ENCODE measurements at regions not wholly inside any gene's neighbourhood (a gene's known extent, or its start where the extent isn't known, plus 50 kb on each side); places are given as distances from the start of the nearest gene placed in this dataset.

DNA sequence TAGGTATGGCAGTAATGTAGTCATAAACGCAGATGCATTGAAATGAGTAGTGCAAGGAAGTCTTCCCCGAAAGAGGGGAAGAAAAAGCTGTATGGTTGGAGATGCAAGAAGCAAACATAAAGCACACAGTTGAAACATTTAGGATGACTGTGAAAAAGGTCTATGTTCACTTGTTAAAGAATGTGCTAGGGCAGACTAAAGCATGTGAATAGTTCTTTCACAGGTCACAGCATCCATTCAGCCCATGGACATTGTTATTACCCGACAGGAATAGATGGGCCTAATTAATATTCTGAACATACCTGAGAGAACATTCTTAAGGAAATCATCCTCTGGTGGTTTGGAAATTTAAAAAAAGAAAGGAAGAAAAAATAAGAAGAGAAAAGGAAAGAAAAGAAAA lies 595.2 kb downstream of the ZIC1 start:
- TF ChIP-seq POLR2AphosphoS5 (IDR thresholded peaks at IDR 0.05; ENCODE audit: low read depth, low read length) (no peak), POLR2A (IDR thresholded peaks at IDR 0.05; ENCODE audit: low read depth, low read length) (no peak), TAF1 (IDR thresholded peaks at IDR 0.05; ENCODE audit: borderline replicate concordance, low read depth, low read length) (no peak)
